SK-N-SH (cell line): ENCODE measurements at regions not wholly inside any gene's neighbourhood (a gene's known extent, or its start where the extent isn't known, plus 50 kb on each side); places are given as distances from the start of the nearest gene placed in this dataset.

Experiments
- CTCF ChIA-PET: fragments of 300-600, 350-600 bp; formaldehyde crosslinking; extraction: SDS; loops from one replicate; lab custom pipeline; 2021; lab: Yijun Ruan, JAX
- POLR2A ChIA-PET: fragments of 350-600 bp; sonication (Branson Sonifier 250); formaldehyde crosslinking; extraction: SDS; loops from one replicate; lab custom pipeline; 2020; ENCODE audit warnings: antibody characterized with exemption, inconsistent platforms; lab: Yijun Ruan, JAX
- DNase-seq: peaks from one replicate; pipeline ENCODE4 v3.0.0; 2012
- H2AFZ ChIP-seq: fragments of 200-600 bp; sonication (generic); 2 replicates; pipeline ENCODE4 v1.8.1; 2016; ENCODE audit warnings: antibody characterized with exemption, mild to moderate bottlenecking, low read depth
- H3F3A ChIP-seq: fragments of 200-600 bp; sonication (generic); replicated peaks from 2 replicates; pipeline ENCODE3; 2016; ENCODE audit warnings: antibody characterized with exemption, mild to moderate bottlenecking; ENCODE audit not compliant: insufficient read depth
- H3K27ac ChIP-seq, 2 experiments: fragments of 200-500 bp in 1 of 2; fragments of 200-600 bp in 1 of 2; sonication (Bioruptor generic) in 1 of 2; sonication (generic), shearing (Covaris generic) in 1 of 2; 2 replicates each; pipeline versions ENCODE4 v1.5.1 to v1.6.1; 2014 to 2016; ENCODE audit warnings: low read depth in 2 of 2, inconsistent platforms in 1 of 2, low read length in 1 of 2, mild to moderate bottlenecking in 1 of 2, mixed read lengths in 1 of 2
- H3K27me3 ChIP-seq: fragments of 200-600 bp; sonication (generic), shearing (Covaris generic); 2 replicates; pipeline ENCODE4 v1.6.1; 2016; ENCODE audit warnings: mixed run types; ENCODE audit not compliant: insufficient read depth
- H3K36me3 ChIP-seq, 2 experiments: fragments of 200-500 bp in 1 of 2; fragments of 200-600 bp in 1 of 2; sonication (Bioruptor generic) in 1 of 2; sonication (generic) in 1 of 2; replicated peaks in 1 of 2; 2 replicates each; pipeline versions ENCODE3 to v1.5.1; 2014 to 2016; ENCODE audit warnings: low read length in 1 of 2, mild to moderate bottlenecking in 1 of 2; ENCODE audit not compliant: insufficient read depth in 2 of 2, control insufficient read depth in 1 of 2
- H3K4me1 ChIP-seq, 2 experiments: fragments of 200-500 bp in 1 of 2; fragments of 200-600 bp in 1 of 2; sonication (Bioruptor generic) in 1 of 2; sonication (generic), shearing (Covaris generic) in 1 of 2; 2 replicates each; pipeline versions ENCODE4 v1.5.1 to v1.6.1; 2014 to 2016; ENCODE audit warnings: low read depth in 1 of 2, low read length in 1 of 2, mixed run types in 1 of 2; ENCODE audit not compliant: insufficient read depth in 2 of 2, control insufficient read depth in 1 of 2
- H3K4me2 ChIP-seq: fragments of 200-600 bp; sonication (generic), shearing (Covaris generic); 2 replicates; pipeline ENCODE4 v1.6.1; 2017; ENCODE audit warnings: mixed run types
- H3K4me3 ChIP-seq, 2 experiments: fragments of 200-500 bp in 1 of 2; fragments of 200-600 bp in 1 of 2; sonication (Bioruptor generic) in 1 of 2; sonication (generic), shearing (Covaris generic) in 1 of 2; 2 replicates each; pipeline versions ENCODE4 v1.5.1 to v1.8.1; 2014 to 2016; ENCODE audit warnings: low read depth in 2 of 2, inconsistent platforms in 1 of 2, low read length in 1 of 2, mild to moderate bottlenecking in 1 of 2, mixed read lengths in 1 of 2, moderate library complexity in 1 of 2
- H3K79me2 ChIP-seq: fragments of 200-600 bp; sonication (generic); 2 replicates; pipeline ENCODE4 v1.8.1; 2017; ENCODE audit warnings: mild to moderate bottlenecking; ENCODE audit not compliant: insufficient read depth
- H3K9ac ChIP-seq: fragments of 200-600 bp; sonication (generic); 2 replicates; pipeline ENCODE4 v1.6.1; 2017; ENCODE audit warnings: mixed run types
- H3K9me2 ChIP-seq: fragments of 200-600 bp; sonication (generic); 2 replicates; pipeline ENCODE4 v1.6.1; 2017; ENCODE audit warnings: mixed run types
- H3K9me3 ChIP-seq: fragments of 200-600 bp; sonication (generic); 2 replicates; pipeline ENCODE4 v1.6.1; 2017; ENCODE audit warnings: mixed run types, mild to moderate bottlenecking, moderate library complexity
- H4K20me1 ChIP-seq: fragments of 200-600 bp; sonication (generic); 2 replicates; pipeline ENCODE4 v1.6.1; 2017; ENCODE audit warnings: mild to moderate bottlenecking, mixed run types; ENCODE audit not compliant: insufficient read depth
- CHD2 ChIP-seq: fragments of 150-350 bp; IDR thresholded peaks from 2 replicates; pipeline ENCODE4 v1.6.1; 2018; ENCODE audit warnings: low read length; ENCODE audit not compliant: partially characterized antibody
- ELF1 ChIP-seq: IDR thresholded peaks from 2 replicates; pipeline ENCODE4 v1.4.0; 2012
- FOXJ3 ChIP-seq: sonication (generic); formaldehyde crosslinking; IDR thresholded peaks from 2 replicates; pipeline ENCODE4 v1.5.1; 2020; ENCODE audit warnings: mild to moderate bottlenecking, missing genetic modification reagents
- FOXM1 ChIP-seq: IDR thresholded peaks from 2 replicates; pipeline ENCODE4 v1.4.0; 2012; ENCODE audit warnings: low read depth, mild to moderate bottlenecking
- GABPA ChIP-seq: IDR thresholded peaks from 2 replicates; pipeline ENCODE4 v1.4.0; 2012; ENCODE audit warnings: low read depth, mild to moderate bottlenecking
- GATA2 ChIP-seq: sonication (generic); formaldehyde crosslinking; IDR thresholded peaks from 2 replicates; pipeline ENCODE4 v1.5.0; 2020; ENCODE audit warnings: mild to moderate bottlenecking, missing genetic modification reagents
- JUND ChIP-seq: IDR thresholded peaks from 2 replicates; pipeline ENCODE4 v1.4.0; 2012
- MEF2A ChIP-seq: IDR thresholded peaks from 2 replicates; pipeline ENCODE4 v1.4.0; 2012; ENCODE audit warnings: low read depth, borderline replicate concordance
- MXI1 ChIP-seq: IDR thresholded peaks from 2 replicates; pipeline ENCODE4 v1.6.1; 2012; ENCODE audit warnings: mild to moderate bottlenecking, low read depth, low read length, improper control_type of control experiment
- NFIC ChIP-seq: IDR thresholded peaks from 2 replicates; pipeline ENCODE4 v1.4.0; 2012; ENCODE audit warnings: borderline replicate concordance
- NRF1 ChIP-seq: IDR thresholded peaks from 2 replicates; pipeline ENCODE4 v1.6.1; 2012; ENCODE audit warnings: low read depth, mild to moderate bottlenecking, low read length
- POLR2AphosphoS5 ChIP-seq: IDR thresholded peaks from 2 replicates; pipeline ENCODE4 v1.6.1; 2012; ENCODE audit warnings: low read depth, low read length
- RCOR1 ChIP-seq: fragments of 150-350 bp; IDR thresholded peaks from 2 replicates; pipeline ENCODE4 v1.6.1; 2017; ENCODE audit warnings: antibody characterized with exemption, low read length
- RFX5 ChIP-seq: IDR thresholded peaks from 2 replicates; pipeline ENCODE4 v1.6.1; 2012; ENCODE audit warnings: mild to moderate bottlenecking, improper control_type of control experiment, low read length
- SIN3A ChIP-seq: IDR thresholded peaks from 2 replicates; pipeline ENCODE4 v1.6.1; 2012; ENCODE audit warnings: low read depth, mild to moderate bottlenecking, low read length, moderate library complexity, borderline replicate concordance
- TAF1 ChIP-seq: IDR thresholded peaks from 2 replicates; pipeline ENCODE4 v1.6.1; 2012; ENCODE audit warnings: low read depth, mild to moderate bottlenecking, low read length, moderate library complexity, borderline replicate concordance
- TCF12 ChIP-seq: IDR thresholded peaks from 2 replicates; pipeline ENCODE4 v1.4.0; 2012
- WGBS: methylation state at CpG from one replicate; pipeline ENCODE4 v1.1.6; 2017; ENCODE audit warnings: low lambda C conversion rate; 5-methylcytosine and 5-hydroxymethylcytosine counted together
- TF ChIP-seq, protein P1 (sequence below): fragments of 200-600 bp; sonication (generic); IDR thresholded peaks from 2 replicates; pipeline ENCODE4 v1.6.1; 2017; ENCODE audit warnings: antibody characterized with exemption, mild to moderate bottlenecking, moderate library complexity
- TF ChIP-seq, protein P2 (sequence below): fragments of 150-350 bp; IDR thresholded peaks from 2 replicates; pipeline ENCODE4 v1.6.1; 2017; ENCODE audit warnings: antibody characterized with exemption, low read length, low read depth, borderline replicate concordance
- TF ChIP-seq, protein P3 (sequence below): IDR thresholded peaks from 2 replicates; pipeline ENCODE4 v1.6.1; 2012; ENCODE audit warnings: mild to moderate bottlenecking, low read depth, low read length, moderate library complexity

DNA sequence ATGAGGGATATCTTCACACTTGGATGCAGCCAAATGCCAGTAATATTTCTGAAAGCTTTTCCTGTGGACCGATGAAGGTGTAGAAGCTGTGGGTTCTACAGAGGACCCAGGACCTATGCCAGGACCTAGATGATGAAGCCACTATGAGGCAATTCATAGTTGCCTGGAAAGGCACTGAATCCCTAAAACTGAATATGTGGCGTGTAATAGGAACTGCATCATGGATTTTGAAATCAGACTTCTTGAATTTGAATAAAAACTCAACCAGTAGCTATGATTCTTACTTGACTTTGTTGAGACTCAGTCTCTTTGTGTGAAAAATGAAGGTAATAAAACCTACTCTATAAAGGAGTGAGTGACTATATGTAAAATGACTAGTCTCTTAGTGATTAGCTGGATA, 89.9 kb upstream of the SGK1 start:
- no peak for TF ChIP-seq TAF1
- TF ChIP-seq NFIC = no peak
- no peak for TF ChIP-seq ELF1
- no peak for TF ChIP-seq NRF1
- TF ChIP-seq FOXM1 = no peak
- no peak for TF ChIP-seq SIN3A
- no peak for TF ChIP-seq MEF2A
- no peak for TF ChIP-seq GABPA
- TF ChIP-seq RFX5 = no peak
- no peak for TF ChIP-seq RCOR1
- TF ChIP-seq CHD2 = no peak
- no peak for TF ChIP-seq JUND
- TF ChIP-seq GATA2 = no peak
- TF ChIP-seq, protein P1, sequence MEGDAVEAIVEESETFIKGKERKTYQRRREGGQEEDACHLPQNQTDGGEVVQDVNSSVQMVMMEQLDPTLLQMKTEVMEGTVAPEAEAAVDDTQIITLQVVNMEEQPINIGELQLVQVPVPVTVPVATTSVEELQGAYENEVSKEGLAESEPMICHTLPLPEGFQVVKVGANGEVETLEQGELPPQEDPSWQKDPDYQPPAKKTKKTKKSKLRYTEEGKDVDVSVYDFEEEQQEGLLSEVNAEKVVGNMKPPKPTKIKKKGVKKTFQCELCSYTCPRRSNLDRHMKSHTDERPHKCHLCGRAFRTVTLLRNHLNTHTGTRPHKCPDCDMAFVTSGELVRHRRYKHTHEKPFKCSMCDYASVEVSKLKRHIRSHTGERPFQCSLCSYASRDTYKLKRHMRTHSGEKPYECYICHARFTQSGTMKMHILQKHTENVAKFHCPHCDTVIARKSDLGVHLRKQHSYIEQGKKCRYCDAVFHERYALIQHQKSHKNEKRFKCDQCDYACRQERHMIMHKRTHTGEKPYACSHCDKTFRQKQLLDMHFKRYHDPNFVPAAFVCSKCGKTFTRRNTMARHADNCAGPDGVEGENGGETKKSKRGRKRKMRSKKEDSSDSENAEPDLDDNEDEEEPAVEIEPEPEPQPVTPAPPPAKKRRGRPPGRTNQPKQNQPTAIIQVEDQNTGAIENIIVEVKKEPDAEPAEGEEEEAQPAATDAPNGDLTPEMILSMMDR = no peak
- no peak for TF ChIP-seq FOXJ3 (CRISPR knock-in tag)
- no peak for TF ChIP-seq TCF12
- TF ChIP-seq, protein P2, sequence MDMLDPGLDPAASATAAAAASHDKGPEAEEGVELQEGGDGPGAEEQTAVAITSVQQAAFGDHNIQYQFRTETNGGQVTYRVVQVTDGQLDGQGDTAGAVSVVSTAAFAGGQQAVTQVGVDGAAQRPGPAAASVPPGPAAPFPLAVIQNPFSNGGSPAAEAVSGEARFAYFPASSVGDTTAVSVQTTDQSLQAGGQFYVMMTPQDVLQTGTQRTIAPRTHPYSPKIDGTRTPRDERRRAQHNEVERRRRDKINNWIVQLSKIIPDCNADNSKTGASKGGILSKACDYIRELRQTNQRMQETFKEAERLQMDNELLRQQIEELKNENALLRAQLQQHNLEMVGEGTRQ = no peak
- TF ChIP-seq POLR2AphosphoS5 = no peak
- TF ChIP-seq, protein P3, sequence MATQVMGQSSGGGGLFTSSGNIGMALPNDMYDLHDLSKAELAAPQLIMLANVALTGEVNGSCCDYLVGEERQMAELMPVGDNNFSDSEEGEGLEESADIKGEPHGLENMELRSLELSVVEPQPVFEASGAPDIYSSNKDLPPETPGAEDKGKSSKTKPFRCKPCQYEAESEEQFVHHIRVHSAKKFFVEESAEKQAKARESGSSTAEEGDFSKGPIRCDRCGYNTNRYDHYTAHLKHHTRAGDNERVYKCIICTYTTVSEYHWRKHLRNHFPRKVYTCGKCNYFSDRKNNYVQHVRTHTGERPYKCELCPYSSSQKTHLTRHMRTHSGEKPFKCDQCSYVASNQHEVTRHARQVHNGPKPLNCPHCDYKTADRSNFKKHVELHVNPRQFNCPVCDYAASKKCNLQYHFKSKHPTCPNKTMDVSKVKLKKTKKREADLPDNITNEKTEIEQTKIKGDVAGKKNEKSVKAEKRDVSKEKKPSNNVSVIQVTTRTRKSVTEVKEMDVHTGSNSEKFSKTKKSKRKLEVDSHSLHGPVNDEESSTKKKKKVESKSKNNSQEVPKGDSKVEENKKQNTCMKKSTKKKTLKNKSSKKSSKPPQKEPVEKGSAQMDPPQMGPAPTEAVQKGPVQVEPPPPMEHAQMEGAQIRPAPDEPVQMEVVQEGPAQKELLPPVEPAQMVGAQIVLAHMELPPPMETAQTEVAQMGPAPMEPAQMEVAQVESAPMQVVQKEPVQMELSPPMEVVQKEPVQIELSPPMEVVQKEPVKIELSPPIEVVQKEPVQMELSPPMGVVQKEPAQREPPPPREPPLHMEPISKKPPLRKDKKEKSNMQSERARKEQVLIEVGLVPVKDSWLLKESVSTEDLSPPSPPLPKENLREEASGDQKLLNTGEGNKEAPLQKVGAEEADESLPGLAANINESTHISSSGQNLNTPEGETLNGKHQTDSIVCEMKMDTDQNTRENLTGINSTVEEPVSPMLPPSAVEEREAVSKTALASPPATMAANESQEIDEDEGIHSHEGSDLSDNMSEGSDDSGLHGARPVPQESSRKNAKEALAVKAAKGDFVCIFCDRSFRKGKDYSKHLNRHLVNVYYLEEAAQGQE = no peak
- TF ChIP-seq MXI1 = no peak
- TF ChIP-seq, all 33 proteins: peak for 0
- H4K20me1 ChIP-seq = no peaks in the 10 kb centered on the region
- no peaks in the 10 kb centered on the region for H3K36me3 ChIP-seq
- H3K27ac ChIP-seq = no peak overlapping the region
- no peaks in the 10 kb centered on the region for H3F3A ChIP-seq
- H3K4me3 ChIP-seq = no peak overlapping the region
- H3K27me3 ChIP-seq = no peaks in the 10 kb centered on the region
- CTCF ChIA-PET = no interaction called here
- H3K9me2 ChIP-seq = no peaks in the 10 kb centered on the region
- 67% methylated on average over 2 of the region's 2 CpGs for WGBS
- no peak overlapping the region for H3K4me2 ChIP-seq
- no peaks in the 10 kb centered on the region for H3K79me2 ChIP-seq
- H3K9ac ChIP-seq = no peak overlapping the region
- POLR2A ChIA-PET = no interaction called here
- H3K4me1 ChIP-seq = no peaks in the 10 kb centered on the region
- H3K9me3 ChIP-seq = no peaks in the 10 kb centered on the region
- no peak for DNase-seq
- no peak overlapping the region for H2AFZ ChIP-seq
